AG04449 (cell line): ENCODE measurements at regions not wholly inside any gene's neighbourhood (a gene's known extent, or its start where the extent isn't known, plus 50 kb on each side); places are given as distances from the start of the nearest gene placed in this dataset.

ENCODE experiments used
- CTCF ChIA-PET: fragments of 350-600 bp; formaldehyde crosslinking; extraction: SDS; loops from one replicate; lab custom pipeline; 2021; ENCODE audit warnings: antibody characterized with exemption; lab: Yijun Ruan, JAX
- POLR2A ChIA-PET: fragments of 400-600, 350-600 bp; formaldehyde crosslinking; extraction: SDS; loops from one replicate; lab custom pipeline; 2020; ENCODE audit warnings: antibody characterized with exemption, inconsistent platforms; lab: Yijun Ruan, JAX
- DNase-seq: peaks from one replicate; pipeline ENCODE4 v3.0.0-alpha.2; 2010; ENCODE audit warnings: low read depth, low spot score
- H3K4me3 ChIP-seq: 2 replicates; pipeline ENCODE4 v1.5.1; 2011; ENCODE audit warnings: low read depth, mild to moderate bottlenecking, control low read depth, low read length
- CTCF ChIP-seq: IDR thresholded peaks from one replicate; pipeline ENCODE4 v1.5.1; 2011; ENCODE audit warnings: mild to moderate bottlenecking, moderate library complexity, low read length, control low read depth, inconsistent platforms; ENCODE audit not compliant: insufficient read depth; ENCODE audit errors: missing control alignments

GRCh38 chr18:30248056-30248455, 794.5 kb downstream of the DSC3 start:
- no peak overlapping the region for H3K4me3 ChIP-seq
- ChIA-PET POLR2A (no interaction called here), CTCF (no interaction called here)
- TF ChIP-seq CTCF, result no peak
- DNase-seq, result no peak

GRCh38 chr18:30245766-30246455, 796.6 kb downstream of the DSC3 start:
- no peak for DNase-seq
- ChIA-PET CTCF (no interaction called here), POLR2A (no interaction called here)
- H3K4me3 ChIP-seq, result no peak overlapping the region
- no peak for TF ChIP-seq CTCF

GRCh38 chr18:30234755-30235154, 807.8 kb downstream of the DSC3 start:
- no peak for DNase-seq
- POLR2A ChIA-PET, result no interaction called here
- H3K4me3 ChIP-seq, result no peak overlapping the region
- CTCF ChIA-PET, result no interaction called here
- no peak for TF ChIP-seq CTCF

- CTCF ChIA-PET, result no interaction called here
- TF ChIP-seq CTCF, result no peak
- POLR2A ChIA-PET, result no interaction called here
- no peak overlapping the region for H3K4me3 ChIP-seq
- no peak for DNase-seq
Observed at GRCh38 chr18:30211112-30211511, 831.4 kb downstream of the DSC3 start.

GRCh38 chr18:30208546-30208945, 834.0 kb downstream of the DSC3 start:
- no peak overlapping the region for H3K4me3 ChIP-seq
- no peak for DNase-seq
- POLR2A ChIA-PET, result no interaction called here
- CTCF ChIA-PET, result no interaction called here
- TF ChIP-seq CTCF, result no peak

GRCh38 chr18:30192216-30192615, 850.3 kb downstream of the DSC3 start:
- CTCF ChIA-PET, result no interaction called here

More at GRCh38 chr18:30192216-30192615, 850.3 kb downstream of the DSC3 start:
- no peak overlapping the region for H3K4me3 ChIP-seq
- DNase-seq, result no peak
- POLR2A ChIA-PET, result no interaction called here
- TF ChIP-seq CTCF, result no peak
